ENCODE measurements at regions not wholly inside any gene's neighbourhood (a gene's known extent, or its start where the extent isn't known, plus 50 kb on each side); places are given as distances from the start of the nearest gene placed in this dataset.

DNA sequence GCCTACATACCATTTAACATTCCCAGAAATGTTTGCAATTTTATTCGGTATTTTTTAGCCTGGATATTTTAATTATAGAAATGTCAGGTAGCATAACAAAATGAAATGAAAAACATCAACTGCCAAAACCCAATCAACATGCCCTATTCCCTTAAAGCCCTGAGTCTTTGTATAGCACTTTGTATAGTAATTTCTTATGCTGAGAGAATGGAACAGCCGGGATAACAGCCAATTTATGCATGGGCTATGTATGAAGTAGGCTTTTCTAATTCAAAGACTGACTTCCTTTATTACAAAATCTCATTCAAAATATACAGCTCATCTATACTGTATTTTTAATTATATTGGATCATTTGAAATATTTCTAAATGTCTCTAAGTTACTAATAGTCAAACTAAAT, 513.0 kb upstream of the NAALADL2 start:
- no peak for TF ChIP-seq EP300 (IDR thresholded peaks at IDR 0.05)
- TF ChIP-seq POLR2A (IDR thresholded peaks at IDR 0.05), result no peak
- TF ChIP-seq CTCF (IDR thresholded peaks at IDR 0.05), result no peak
- Histone ChIP-seq H3K4me3 (no peak overlapping the region), H3K36me3 (no peaks in the 10 kb centered on the region), H3K9me3 (peaks cover 0 to 9% (median 1%) of the 10 kb centered on the region in 4 donors), H3K27me3 (no peaks in the 10 kb centered on the region), H3K27ac (no peak overlapping the region), H3K4me1 (no peaks in the 10 kb centered on the region)
- no peak for DNase-seq (ENCODE audit: low spot score in 2 of 2)
- 55 to 56% methylated on average over 2 of the region's 2 CpGs for WGBS, 2 donors

GRCh38 chr3:174346571-174346970, 512.6 kb upstream of the NAALADL2 start:
- Histone ChIP-seq H3K4me1 (no peaks in the 10 kb centered on the region), H3K27me3 (no peaks in the 10 kb centered on the region), H3K9me3 (peaks cover 0 to 10% (median 1%) of the 10 kb centered on the region in 4 donors), H3K4me3 (no peak overlapping the region), H3K27ac (no peak overlapping the region), H3K36me3 (no peaks in the 10 kb centered on the region)
- no peak for DNase-seq (ENCODE audit: low spot score in 2 of 2)
- TF ChIP-seq POLR2A (IDR thresholded peaks at IDR 0.05), result no peak
- no peak for TF ChIP-seq EP300 (IDR thresholded peaks at IDR 0.05)
- TF ChIP-seq CTCF (IDR thresholded peaks at IDR 0.05), result no peak
- WGBS, 2 donors, result 41 to 64% methylated on average over 1 of the region's 1 CpG

GRCh38 chr3:174347474-174348138, 511.5 kb upstream of the NAALADL2 start:
- peaks cover 0 to 15% (median 1%) of the 10 kb centered on the region in 4 donors for H3K9me3 ChIP-seq
- H3K27ac ChIP-seq, result no peak overlapping the region
- H3K36me3 ChIP-seq, result no peaks in the 10 kb centered on the region
- 96 to 97% methylated on average over 2 of the region's 2 CpGs for WGBS, 2 donors
- no peak overlapping the region for H3K4me3 ChIP-seq
- H3K27me3 ChIP-seq, result no peaks in the 10 kb centered on the region
- DNase-seq (ENCODE audit: low spot score in 2 of 2), result no peak
- H3K4me1 ChIP-seq, result no peaks in the 10 kb centered on the region
- TF ChIP-seq EP300 (IDR thresholded peaks at IDR 0.05) (no peak), POLR2A (IDR thresholded peaks at IDR 0.05) (no peak)

DNA sequence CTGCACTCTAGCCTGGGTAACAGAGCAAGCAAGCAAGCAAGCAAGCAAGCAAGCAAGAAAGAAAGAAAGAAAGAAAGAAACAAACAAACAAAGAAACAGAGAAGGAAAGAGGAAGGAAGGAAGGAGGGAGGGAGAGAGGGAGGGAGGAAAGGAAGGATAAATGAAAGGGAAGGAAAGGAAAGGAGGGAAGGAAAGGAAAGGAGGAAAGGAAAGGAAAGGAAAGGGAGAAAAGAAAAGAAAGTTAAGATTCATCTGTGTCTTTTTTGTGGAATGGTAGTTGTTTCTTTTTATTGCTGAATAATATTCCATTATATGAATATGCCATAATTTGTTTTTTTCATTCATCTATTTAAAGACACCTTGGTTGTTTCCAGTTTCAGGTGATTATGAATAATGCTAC, 506.9 kb upstream of the NAALADL2 start:
- H3K27ac ChIP-seq, result no peak overlapping the region
- no peaks in the 10 kb centered on the region for H3K27me3 ChIP-seq
- DNase-seq (ENCODE audit: low spot score in 2 of 2), result no peak
- peaks cover 0 to 15% (median 1%) of the 10 kb centered on the region in 4 donors for H3K9me3 ChIP-seq
- H3K36me3 ChIP-seq, result no peaks in the 10 kb centered on the region
- TF ChIP-seq CTCF (IDR thresholded peaks at IDR 0.05) (no peak), POLR2A (IDR thresholded peaks at IDR 0.05) (no peak), EP300 (IDR thresholded peaks at IDR 0.05) (no peak)
- no peak overlapping the region for H3K4me3 ChIP-seq
- H3K4me1 ChIP-seq, result no peaks in the 10 kb centered on the region

DNA sequence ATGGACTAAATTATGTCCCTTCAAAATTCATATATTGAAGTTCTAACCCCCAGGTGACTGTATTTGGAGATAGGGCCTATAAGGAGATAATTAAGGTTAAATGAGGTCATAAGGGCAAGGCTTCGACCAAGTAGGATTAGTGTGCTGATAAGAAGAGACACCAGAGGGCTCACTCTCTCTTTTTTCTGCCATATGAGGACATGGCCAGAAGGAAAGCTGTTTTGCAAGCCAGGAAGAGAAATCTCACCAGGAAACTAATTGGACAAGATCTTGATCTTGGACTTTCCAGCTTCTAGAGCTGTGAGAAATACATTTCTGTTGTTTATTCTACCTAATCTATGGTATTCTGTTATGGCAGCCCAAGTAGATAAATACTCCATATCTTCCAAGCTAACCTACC, 503.6 kb upstream of the NAALADL2 start:
- no peak for DNase-seq (ENCODE audit: low spot score in 2 of 2)
- TF ChIP-seq EP300 (IDR thresholded peaks at IDR 0.05) (no peak), CTCF (IDR thresholded peaks at IDR 0.05) (peak in 1 of 5 experiments; percentile 9), POLR2A (IDR thresholded peaks at IDR 0.05) (no peak)

More for the DNA sequence above, 503.6 kb upstream of the NAALADL2 start:
- Histone ChIP-seq H3K36me3 (no peaks in the 10 kb centered on the region), H3K9me3 (peaks cover 0 to 11% (median 1%) of the 10 kb centered on the region in 4 donors), H3K4me3 (no peak overlapping the region), H3K4me1 (no peaks in the 10 kb centered on the region), H3K27me3 (no peaks in the 10 kb centered on the region), H3K27ac (no peak overlapping the region)
- WGBS, 2 donors, result 4 to 14% methylated on average over 1 of the region's 1 CpG

Data from tibial nerve (tissue), 4 donors.